SK-N-SH (cell line): ENCODE measurements at regions not wholly inside any gene's neighbourhood (a gene's known extent, or its start where the extent isn't known, plus 50 kb on each side); places are given as distances from the start of the nearest gene placed in this dataset.

Experiments
- CTCF ChIP-seq: fragments of 200-600 bp; sonication (generic); IDR thresholded peaks from 2 replicates; pipeline ENCODE4 v1.6.1; 2017; ENCODE audit warnings: antibody characterized with exemption, mild to moderate bottlenecking, moderate library complexity
- TAF1 ChIP-seq: IDR thresholded peaks from 2 replicates; pipeline ENCODE4 v1.6.1; 2012; ENCODE audit warnings: low read depth, mild to moderate bottlenecking, low read length, moderate library complexity, borderline replicate concordance

GRCh38 chr3:3240986-3241385 lies 61.5 kb upstream of the CRBN start:
- TF ChIP-seq CTCF (no peak), TAF1 (no peak)
